NCI-H2196 treated with DMSO at 0.1 percent for 48 hours (cell line): ENCODE measurements at regions not wholly inside any gene's neighbourhood (a gene's known extent, or its start where the extent isn't known, plus 50 kb on each side); places are given as distances from the start of the nearest gene placed in this dataset.
"Not testable (repeated sequence)": the region's sequence is repeated elsewhere in the genome, so short reads cannot be mapped to it uniquely, and the experiment has no call there.

Experiments
- DNase-seq: peaks from one replicate; lab custom pipeline; 2025; ENCODE audit not compliant: unreplicated experiment; lab: John Stamatoyannopoulos, UW

- no peak for DNase-seq
Measured at GRCh38 chrX:140447150-140447549, 57.7 kb downstream of the SOX3 start.

GRCh38 chrX:140440876-140441275 is 64.0 kb downstream of the SOX3 start:
- DNase-seq, result no peak

GRCh38 chrX:140439476-140439875 is 65.4 kb downstream of the SOX3 start:
- DNase-seq, result no peak

GRCh38 chrX:140434347-140434746 is 70.5 kb downstream of the SOX3 start:
- no peak for DNase-seq

GRCh38 chrX:140433582-140433981 is 71.3 kb downstream of the SOX3 start:
- no peak for DNase-seq

- DNase-seq, result no peak
Measured at GRCh38 chrX:140432346-140433175, 72.3 kb downstream of the SOX3 start.

GRCh38 chrX:140431521-140431920 is 73.3 kb downstream of the SOX3 start:
- no peak for DNase-seq

GRCh38 chrX:140425712-140426395 is 79.0 kb downstream of the SOX3 start:
- DNase-seq, result no peak

- no peak for DNase-seq
Measured at GRCh38 chrX:140422501-140422900, 82.4 kb downstream of the SOX3 start.

GRCh38 chrX:140402131-140402530 is 102.7 kb downstream of the SOX3 start:
- DNase-seq, result not testable (repeated sequence)

GRCh38 chrX:140396326-140396725 is 108.5 kb downstream of the SOX3 start:
- not testable (repeated sequence) for DNase-seq

GRCh38 chrX:140393507-140393906 is 111.4 kb downstream of the SOX3 start:
- no peak for DNase-seq

GRCh38 chrX:140391313-140391712 is 113.6 kb downstream of the SOX3 start:
- no peak for DNase-seq

- DNase-seq, result no peak
Measured at GRCh38 chrX:140389331-140389730, 115.5 kb downstream of the SOX3 start.

GRCh38 chrX:140362861-140363260 is 142.0 kb downstream of the SOX3 start:
- no peak for DNase-seq

- no peak for DNase-seq
Measured at GRCh38 chrX:140360924-140361323, 143.9 kb downstream of the SOX3 start.

GRCh38 chrX:140360284-140360683 is 144.6 kb downstream of the SOX3 start:
- no peak for DNase-seq

- no peak for DNase-seq
Measured at GRCh38 chrX:140355922-140356321, 148.9 kb downstream of the SOX3 start.

- DNase-seq, result no peak
Measured at GRCh38 chrX:140355429-140355828, 149.4 kb downstream of the SOX3 start.

GRCh38 chrX:140354431-140355120 is 150.3 kb downstream of the SOX3 start:
- DNase-seq, result no peak

GRCh38 chrX:140346729-140347128 is 158.1 kb downstream of the SOX3 start:
- DNase-seq, result no peak
